ENCODE measurements at regions not wholly inside any gene's neighbourhood (a gene's known extent, or its start where the extent isn't known, plus 50 kb on each side); places are given as distances from the start of the nearest gene placed in this dataset.
"Not testable (repeated sequence)": the region's sequence is repeated elsewhere in the genome, so short reads cannot be mapped to it uniquely, and the experiment has no call there.

- no peak for DNase-seq (ENCODE audit: low read depth in 2 of 2)
Observed at GRCh38 chr15:38809621-38810020, 245.0 kb upstream of the RASGRP1 start.

- no peak for DNase-seq (ENCODE audit: low read depth in 2 of 2)
Observed at GRCh38 chr15:38810686-38811085, 246.1 kb upstream of the RASGRP1 start.

- DNase-seq (ENCODE audit: low read depth in 2 of 2): not testable (repeated sequence)
Observed at GRCh38 chr15:38814254-38814653, 249.6 kb upstream of the RASGRP1 start.

GRCh38 chr15:38814891-38815290 lies 250.3 kb upstream of the RASGRP1 start:
- DNase-seq (ENCODE audit: low read depth in 2 of 2): no peak

GRCh38 chr15:38817427-38818156 lies 253.0 kb upstream of the RASGRP1 start:
- DNase-seq (ENCODE audit: low read depth in 2 of 2): peak; percentile 63 to 64

- DNase-seq (ENCODE audit: low read depth in 2 of 2): no peak
Observed at GRCh38 chr15:38818157-38818790, 253.7 kb upstream of the RASGRP1 start.

- no peak for DNase-seq (ENCODE audit: low read depth in 2 of 2)
Observed at GRCh38 chr15:38819387-38819950, 254.9 kb upstream of the RASGRP1 start.

- DNase-seq (ENCODE audit: low read depth in 2 of 2): no peak
Observed at GRCh38 chr15:38823263-38823662, 258.6 kb upstream of the RASGRP1 start.

GRCh38 chr15:38824719-38825118 lies 260.1 kb upstream of the RASGRP1 start:
- DNase-seq (ENCODE audit: low read depth in 2 of 2): no peak

- DNase-seq (ENCODE audit: low read depth in 2 of 2): no peak
Observed at GRCh38 chr15:38826880-38827279, 262.3 kb upstream of the RASGRP1 start.

GRCh38 chr15:38828031-38828532 lies 263.5 kb upstream of the RASGRP1 start:
- DNase-seq (ENCODE audit: low read depth in 2 of 2): no peak

- DNase-seq (ENCODE audit: low read depth in 2 of 2): no peak
Observed at GRCh38 chr15:38829086-38829485, 264.5 kb upstream of the RASGRP1 start.

- DNase-seq (ENCODE audit: low read depth in 2 of 2): no peak
Observed at GRCh38 chr15:38842226-38842625, 277.6 kb upstream of the RASGRP1 start.

- DNase-seq (ENCODE audit: low read depth in 2 of 2): no peak
Observed at GRCh38 chr15:38843051-38843501, 278.5 kb upstream of the RASGRP1 start.

GRCh38 chr15:38843736-38844590 lies 279.3 kb upstream of the RASGRP1 start:
- DNase-seq (ENCODE audit: low read depth in 2 of 2): no peak

- no peak for DNase-seq (ENCODE audit: low read depth in 2 of 2)
Observed at GRCh38 chr15:38844736-38845135, 280.1 kb upstream of the RASGRP1 start.

- no peak for DNase-seq (ENCODE audit: low read depth in 2 of 2)
Observed at GRCh38 chr15:38846346-38846745, 281.7 kb upstream of the RASGRP1 start.

GRCh38 chr15:38847666-38848065 lies 283.1 kb upstream of the RASGRP1 start:
- DNase-seq (ENCODE audit: low read depth in 2 of 2): no peak

GRCh38 chr15:38849046-38849445 lies 284.4 kb upstream of the RASGRP1 start:
- DNase-seq (ENCODE audit: low read depth in 2 of 2): no peak

GRCh38 chr15:38852188-38852587 lies 287.6 kb upstream of the RASGRP1 start:
- DNase-seq (ENCODE audit: low read depth in 2 of 2): not testable (repeated sequence)

GRCh38 chr15:38853608-38854007 lies 289.0 kb upstream of the RASGRP1 start:
- DNase-seq (ENCODE audit: low read depth in 2 of 2): no peak

GRCh38 chr15:38854506-38854905 lies 289.9 kb upstream of the RASGRP1 start:
- DNase-seq (ENCODE audit: low read depth in 2 of 2): no peak

Measured in stimulated activated CD8-positive, alpha-beta memory T cell treated with anti-CD3 and anti-CD28 coated beads, Interleukin-2, amount 100 ng/mL, for 1 hour (primary cell).